KMS-11 (cell line): ENCODE measurements at regions not wholly inside any gene's neighbourhood (a gene's known extent, or its start where the extent isn't known, plus 50 kb on each side); places are given as distances from the start of the nearest gene placed in this dataset.
"Not testable (repeated sequence)": the region's sequence is repeated elsewhere in the genome, so short reads cannot be mapped to it uniquely, and the experiment has no call there.

Experiments
- H2AFZ ChIP-seq: fragments of 200-600 bp; sonication (generic); 2 replicates; pipeline ENCODE4 v1.6.1; 2016; ENCODE audit warnings: antibody characterized with exemption, mixed run types, low read depth
- H3K27ac ChIP-seq: fragments of 200-600 bp; sonication (generic); 2 replicates; pipeline ENCODE4 v1.6.1; 2016; ENCODE audit warnings: mild to moderate bottlenecking, mixed run types
- H3K27me3 ChIP-seq: fragments of 200-600 bp; sonication (generic); 2 replicates; pipeline ENCODE4 v1.6.1; 2017; ENCODE audit warnings: mild to moderate bottlenecking, low read depth, mixed run types, moderate library complexity; ENCODE audit not compliant: insufficient read depth
- H3K36me3 ChIP-seq: fragments of 200-600 bp; sonication (generic); 2 replicates; pipeline ENCODE4 v1.6.1; 2017; ENCODE audit warnings: mild to moderate bottlenecking, mixed run types; ENCODE audit not compliant: insufficient read depth
- H3K4me1 ChIP-seq: fragments of 200-600 bp; sonication (generic); 2 replicates; pipeline ENCODE4 v1.6.1; 2016; ENCODE audit warnings: mild to moderate bottlenecking, low read depth, mixed run types; ENCODE audit not compliant: poor library complexity, severe bottlenecking
- H3K4me2 ChIP-seq: fragments of 200-600 bp; sonication (generic); 2 replicates; pipeline ENCODE4 v1.7.0; 2016; ENCODE audit warnings: mild to moderate bottlenecking, mixed run types
- H3K4me3 ChIP-seq: fragments of 200-600 bp; sonication (generic); IDR thresholded peaks from 2 replicates; pipeline ENCODE4 v1.6.1; 2017; ENCODE audit warnings: low read depth, low read length, mixed read lengths; ENCODE audit not compliant: insufficient read depth
- H3K79me2 ChIP-seq: fragments of 200-600 bp; sonication (generic); 2 replicates; pipeline ENCODE4 v1.6.1; 2016; ENCODE audit warnings: low read depth, mixed run types; ENCODE audit not compliant: insufficient read depth
- H3K9ac ChIP-seq: fragments of 200-600 bp; sonication (generic); 2 replicates; pipeline ENCODE4 v1.6.1; 2016; ENCODE audit warnings: mild to moderate bottlenecking, mixed run types
- H4K20me1 ChIP-seq: fragments of 200-600 bp; sonication (generic); 2 replicates; pipeline ENCODE4 v1.6.1; 2016; ENCODE audit warnings: mild to moderate bottlenecking, mixed run types; ENCODE audit not compliant: insufficient read depth
- CTCF ChIP-seq: fragments of 200-600 bp; sonication (generic); conservative IDR thresholded peaks from 2 replicates; pipeline ENCODE4 v1.6.1; 2017; ENCODE audit warnings: low read depth, mild to moderate bottlenecking, antibody characterized with exemption, low read length, moderate library complexity, mixed read lengths

GRCh38 chrX:7486505-7486904, 338.6 kb upstream of the PUDP start:
- no peaks in the 10 kb centered on the region for H3K79me2 ChIP-seq
- H3K4me1 ChIP-seq: no peaks in the 10 kb centered on the region
- no peaks in the 10 kb centered on the region for H3K27me3 ChIP-seq
- no peak overlapping the region for H2AFZ ChIP-seq
- H3K4me3 ChIP-seq: no peak overlapping the region
- H3K4me2 ChIP-seq: no peak overlapping the region
- no peak overlapping the region for H3K27ac ChIP-seq
- TF ChIP-seq CTCF: no peak
- H3K9ac ChIP-seq: no peak overlapping the region
- no peaks in the 10 kb centered on the region for H3K36me3 ChIP-seq
- no peaks in the 10 kb centered on the region for H4K20me1 ChIP-seq

GRCh38 chrX:7485061-7485460, 337.1 kb upstream of the PUDP start:
- H3K36me3 ChIP-seq: no peaks in the 10 kb centered on the region
- H2AFZ ChIP-seq: no peak overlapping the region
- TF ChIP-seq CTCF: no peak
- H3K27ac ChIP-seq: no peak overlapping the region
- H3K9ac ChIP-seq: no peak overlapping the region
- H3K4me1 ChIP-seq: no peaks in the 10 kb centered on the region
- H3K27me3 ChIP-seq: no peaks in the 10 kb centered on the region
- H3K4me3 ChIP-seq: no peak overlapping the region
- no peaks in the 10 kb centered on the region for H4K20me1 ChIP-seq
- no peak overlapping the region for H3K4me2 ChIP-seq
- H3K79me2 ChIP-seq: no peaks in the 10 kb centered on the region

GRCh38 chrX:7480721-7481120, 332.8 kb upstream of the PUDP start:
- Histone ChIP-seq H3K4me3 (no peak overlapping the region), H3K27ac (no peak overlapping the region), H3K4me1 (no peaks in the 10 kb centered on the region), H3K36me3 (no peaks in the 10 kb centered on the region), H4K20me1 (no peaks in the 10 kb centered on the region), H3K4me2 (no peak overlapping the region), H3K79me2 (no peaks in the 10 kb centered on the region), H3K27me3 (no peaks in the 10 kb centered on the region), H3K9ac (no peak overlapping the region), H2AFZ (no peak overlapping the region)
- no peak for TF ChIP-seq CTCF

- Histone ChIP-seq H3K36me3 (no peaks in the 10 kb centered on the region), H3K4me1 (no peaks in the 10 kb centered on the region), H3K79me2 (no peaks in the 10 kb centered on the region), H3K27me3 (no peaks in the 10 kb centered on the region), H3K27ac (no peak overlapping the region), H2AFZ (no peak overlapping the region), H3K4me2 (no peak overlapping the region), H3K9ac (no peak overlapping the region), H3K4me3 (no peak overlapping the region), H4K20me1 (no peaks in the 10 kb centered on the region)
- TF ChIP-seq CTCF: no peak
Observed at GRCh38 chrX:7462110-7462509, 314.2 kb upstream of the PUDP start.

GRCh38 chrX:7461051-7461450, 313.1 kb upstream of the PUDP start:
- not testable (repeated sequence) for H3K79me2 ChIP-seq, H3K9ac ChIP-seq, H3K4me1 ChIP-seq, H3K4me2 ChIP-seq, H3K4me3 ChIP-seq, H2AFZ ChIP-seq, H3K27ac ChIP-seq, H3K36me3 ChIP-seq, H4K20me1 ChIP-seq, H3K27me3 ChIP-seq
